GM23338 (cell line): ENCODE measurements at regions not wholly inside any gene's neighbourhood (a gene's known extent, or its start where the extent isn't known, plus 50 kb on each side); places are given as distances from the start of the nearest gene placed in this dataset.
"Not testable (repeated sequence)": the region's sequence is repeated elsewhere in the genome, so short reads cannot be mapped to it uniquely, and the experiment has no call there.

ENCODE experiments used
- ATAC-seq: fragments of 200-7000 bp; cut with Tn5 transposase; 3 replicates; pipeline ENCODE4 v1.9.1; 2020
- DNase-seq: peaks from one replicate; pipeline ENCODE4 v3.0.0-alpha.2; 2015; ENCODE audit warnings: low spot score
- H2AFZ ChIP-seq: fragments of 200-600 bp; sonication (generic); 2 replicates; pipeline ENCODE4 v1.8.0; 2016; ENCODE audit warnings: antibody characterized with exemption, mild to moderate bottlenecking, moderate library complexity
- H3F3A ChIP-seq: fragments of 200-600 bp; sonication (generic); replicated peaks from 2 replicates; pipeline ENCODE4 v1.8.0; 2017; ENCODE audit warnings: antibody characterized with exemption, mixed run types, low read depth
- H3K27ac ChIP-seq: fragments of 200-600 bp; sonication (generic); 2 replicates; pipeline ENCODE4 v1.6.1; 2016; ENCODE audit warnings: low read depth
- H3K27me3 ChIP-seq: fragments of 200-600 bp; sonication (generic); 2 replicates; pipeline ENCODE4 v1.8.0; 2016; ENCODE audit warnings: mild to moderate bottlenecking, mixed run types, moderate library complexity; ENCODE audit not compliant: insufficient read depth
- H3K36me3 ChIP-seq: fragments of 200-600 bp; sonication (generic); 2 replicates; pipeline ENCODE4 v1.8.0; 2016; ENCODE audit warnings: mild to moderate bottlenecking; ENCODE audit not compliant: insufficient read depth
- H3K4me1 ChIP-seq: fragments of 200-600 bp; sonication (generic); 2 replicates; pipeline ENCODE4 v1.8.0; 2016; ENCODE audit warnings: mild to moderate bottlenecking, moderate library complexity; ENCODE audit not compliant: insufficient read depth
- H3K4me2 ChIP-seq: fragments of 200-600 bp; sonication (generic); 2 replicates; pipeline ENCODE4 v1.7.1; 2017; ENCODE audit warnings: mixed run types
- H3K4me3 ChIP-seq: fragments of 200-600 bp; sonication (generic); 2 replicates; pipeline ENCODE4 v1.6.1; 2016; ENCODE audit warnings: mixed run types
- H3K79me2 ChIP-seq: fragments of 200-600 bp; sonication (generic); replicated peaks from 2 replicates; pipeline ENCODE4 v1.8.0; 2017; ENCODE audit warnings: mild to moderate bottlenecking; ENCODE audit not compliant: insufficient read depth
- H3K9me2 ChIP-seq: fragments of 200-600 bp; sonication (generic); 2 replicates; pipeline ENCODE4 v1.8.0; 2017; ENCODE audit not compliant: insufficient read depth
- H4K20me1 ChIP-seq: fragments of 200-600 bp; sonication (generic); replicated peaks from 2 replicates; pipeline ENCODE4 v1.8.0; 2017; ENCODE audit warnings: mild to moderate bottlenecking; ENCODE audit not compliant: insufficient read depth
- H3K27ac Mint-ChIP-seq: 2 replicates; pipeline ENCODE4 v1.8.0; 2020; ENCODE audit warnings: inconsistent platforms, mild to moderate bottlenecking, moderate library complexity, mixed read lengths
- H3K27me3 Mint-ChIP-seq: 3 replicates; pipeline ENCODE4 v1.8.0; 2022; ENCODE audit warnings: low read depth, mild to moderate bottlenecking, moderate library complexity, mixed read lengths, inconsistent platforms; ENCODE audit not compliant: insufficient read depth, poor library complexity
- H3K36me3 Mint-ChIP-seq: 3 replicates; pipeline ENCODE4 v1.8.0; 2021; ENCODE audit warnings: low read depth, mild to moderate bottlenecking, inconsistent platforms, moderate library complexity, mixed read lengths
- H3K4me1 Mint-ChIP-seq: 3 replicates; pipeline ENCODE4 v1.8.0; 2020; ENCODE audit warnings: mild to moderate bottlenecking, inconsistent platforms, mixed read lengths
- H3K4me3 Mint-ChIP-seq: 3 replicates; pipeline ENCODE4 v1.8.0; 2021; ENCODE audit warnings: moderate library complexity, mild to moderate bottlenecking, inconsistent platforms, mixed read lengths
- H3K9me3 Mint-ChIP-seq: 3 replicates; pipeline ENCODE4 v1.8.0; 2020; ENCODE audit warnings: moderate library complexity, mild to moderate bottlenecking, inconsistent platforms, mixed read lengths

DNA sequence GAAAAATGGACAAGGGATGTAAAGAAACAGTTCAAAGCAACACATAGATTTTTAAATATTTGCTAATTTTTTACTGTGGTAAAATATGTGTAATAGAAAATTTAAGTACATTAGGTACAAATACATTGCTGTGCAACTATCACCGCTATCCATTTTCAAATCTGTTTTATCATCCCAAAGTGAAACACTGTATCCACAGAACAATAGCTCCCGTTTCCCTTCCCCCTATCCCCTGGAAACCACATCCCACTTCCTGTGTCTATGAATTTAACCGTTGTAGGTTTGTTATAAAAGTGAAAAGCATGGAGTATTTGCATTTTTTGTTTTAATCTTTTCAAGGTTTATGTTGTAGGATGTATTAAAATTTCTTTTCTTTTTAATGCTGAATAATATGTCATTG, 152.9 kb upstream of the HSFY1 start:
- H3K4me3 ChIP-seq, H3K27me3 ChIP-seq, H3K4me1 Mint-ChIP-seq, H3K27me3 Mint-ChIP-seq, H3F3A ChIP-seq, H3K79me2 ChIP-seq, H3K4me3 Mint-ChIP-seq, DNase-seq, H3K9me2 ChIP-seq, H4K20me1 ChIP-seq, H3K27ac ChIP-seq, H3K36me3 Mint-ChIP-seq, H3K4me2 ChIP-seq, H3K36me3 ChIP-seq, H2AFZ ChIP-seq, ATAC-seq, H3K9me3 Mint-ChIP-seq, H3K27ac Mint-ChIP-seq, H3K4me1 ChIP-seq: not testable (repeated sequence)

DNA sequence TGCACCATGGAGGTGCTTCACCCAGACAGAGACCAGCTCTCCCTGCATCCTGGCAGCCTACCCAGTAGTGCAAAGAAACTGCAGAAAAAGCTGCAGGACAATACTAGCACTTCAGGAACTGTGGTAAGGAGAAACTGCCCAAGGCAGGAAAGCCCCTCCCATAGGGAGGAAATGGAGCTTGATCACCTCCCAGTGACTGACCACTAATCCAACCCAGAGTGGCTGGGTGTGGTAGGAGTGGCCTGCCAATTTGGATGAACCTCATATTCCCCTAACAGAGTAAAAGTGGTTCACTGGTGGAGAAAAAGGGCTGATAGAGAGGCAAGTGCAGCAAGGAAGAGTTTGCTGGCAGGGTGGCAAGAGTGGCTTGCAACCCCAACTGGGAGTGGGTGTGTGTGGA, 125.7 kb upstream of the HSFY1 start:
- not testable (repeated sequence) for H3K79me2 ChIP-seq, H3K9me2 ChIP-seq, H2AFZ ChIP-seq, H3F3A ChIP-seq, H3K36me3 Mint-ChIP-seq, H3K4me3 Mint-ChIP-seq, H3K36me3 ChIP-seq, H3K27me3 Mint-ChIP-seq, ATAC-seq, H4K20me1 ChIP-seq, H3K4me1 ChIP-seq, H3K9me3 Mint-ChIP-seq, H3K27ac Mint-ChIP-seq, H3K4me1 Mint-ChIP-seq, H3K27ac ChIP-seq, DNase-seq, H3K27me3 ChIP-seq, H3K4me2 ChIP-seq, H3K4me3 ChIP-seq

DNA sequence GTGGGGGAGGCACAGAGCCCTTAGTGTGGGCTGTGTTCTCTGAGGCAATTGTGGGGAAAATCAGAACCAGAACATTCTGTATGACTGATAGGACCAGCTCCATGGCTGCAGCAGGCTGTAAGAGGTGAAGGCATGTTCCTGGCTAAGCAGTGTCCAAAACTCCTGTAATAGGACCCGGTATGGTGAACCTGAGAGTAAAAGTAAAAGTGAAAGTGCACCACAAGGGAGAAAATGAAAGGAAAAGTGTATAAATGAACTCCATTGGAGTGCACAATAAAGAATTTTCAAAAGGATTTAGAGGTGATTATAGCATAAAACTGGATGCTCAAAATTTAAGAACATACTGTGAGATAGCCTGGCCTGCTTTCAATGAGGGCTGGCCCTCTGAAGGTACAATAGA, 125.1 kb upstream of the HSFY1 start:
- not testable (repeated sequence) for H3K27ac ChIP-seq, H3K27ac Mint-ChIP-seq, H3K9me2 ChIP-seq, DNase-seq, H2AFZ ChIP-seq, H3K9me3 Mint-ChIP-seq, H3F3A ChIP-seq, H3K27me3 ChIP-seq, H3K4me2 ChIP-seq, H3K4me3 ChIP-seq, H3K36me3 Mint-ChIP-seq, H3K4me3 Mint-ChIP-seq, H3K27me3 Mint-ChIP-seq, H3K36me3 ChIP-seq, H3K4me1 ChIP-seq, H4K20me1 ChIP-seq, H3K4me1 Mint-ChIP-seq, H3K79me2 ChIP-seq, ATAC-seq

DNA sequence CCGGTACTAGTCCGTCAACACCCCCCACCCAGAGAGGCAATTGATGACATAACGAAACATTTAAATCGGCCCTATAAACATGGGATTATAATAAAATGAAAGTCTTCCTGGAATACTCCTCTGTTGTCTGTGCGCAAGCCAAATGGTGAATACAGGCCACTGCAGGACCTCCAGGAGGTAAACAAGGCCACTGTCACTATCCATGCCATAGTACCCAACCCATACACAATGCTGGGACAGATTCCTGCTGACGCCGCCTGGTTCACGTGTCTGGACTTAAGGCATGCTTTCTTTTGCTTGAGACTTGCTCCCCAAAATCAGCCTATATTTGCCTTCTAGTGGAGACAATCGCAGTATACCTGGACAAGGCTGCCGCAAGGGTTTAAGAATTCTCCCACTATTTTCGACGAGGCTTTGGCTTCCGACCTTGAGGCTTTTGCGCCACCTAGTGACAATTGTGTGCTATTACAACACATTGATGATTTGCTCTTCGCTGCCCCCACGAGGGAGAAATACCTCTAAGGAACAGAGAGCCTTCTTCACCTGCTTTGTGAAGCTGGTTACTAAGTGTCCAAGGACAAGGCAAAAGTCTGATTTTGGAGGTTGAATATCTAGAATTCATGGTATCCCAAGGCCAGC, 122.4 kb upstream of the HSFY1 start:
- H3K4me2 ChIP-seq, H3K36me3 ChIP-seq, H2AFZ ChIP-seq, H3K4me3 ChIP-seq, H3K27ac Mint-ChIP-seq, H3K79me2 ChIP-seq, H3F3A ChIP-seq, H3K4me1 ChIP-seq, H3K27ac ChIP-seq, H3K4me1 Mint-ChIP-seq, H3K27me3 Mint-ChIP-seq, H3K36me3 Mint-ChIP-seq, H3K27me3 ChIP-seq, DNase-seq, H4K20me1 ChIP-seq, H3K4me3 Mint-ChIP-seq, H3K9me3 Mint-ChIP-seq, H3K9me2 ChIP-seq: not testable (repeated sequence)
- ATAC-seq, result peak; percentile 54

DNA sequence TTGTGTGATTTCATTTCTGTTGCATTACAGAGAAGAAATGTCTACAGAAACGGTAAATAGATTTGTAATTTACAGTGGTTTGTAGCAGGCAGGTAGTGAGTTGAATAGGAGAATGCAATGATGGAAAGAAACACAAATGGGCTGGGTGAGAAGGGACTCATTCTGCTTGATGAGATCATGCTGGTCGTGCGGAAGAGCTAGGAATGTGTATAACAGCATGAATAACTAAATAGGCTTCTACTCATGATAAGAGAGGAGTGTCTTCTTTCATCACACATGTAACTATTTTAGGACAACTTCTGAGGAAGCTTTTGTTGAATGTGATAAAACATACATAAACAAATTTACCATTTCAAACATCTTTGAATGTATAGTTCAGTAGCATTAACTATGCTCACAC, 113.0 kb upstream of the HSFY1 start:
- H3F3A ChIP-seq, H3K4me3 Mint-ChIP-seq, H3K79me2 ChIP-seq, H3K4me1 Mint-ChIP-seq, H3K36me3 Mint-ChIP-seq, H3K27ac Mint-ChIP-seq, DNase-seq, ATAC-seq, H3K27me3 ChIP-seq, H3K4me1 ChIP-seq, H3K4me2 ChIP-seq, H3K4me3 ChIP-seq, H4K20me1 ChIP-seq, H2AFZ ChIP-seq, H3K9me2 ChIP-seq, H3K27me3 Mint-ChIP-seq, H3K9me3 Mint-ChIP-seq, H3K27ac ChIP-seq, H3K36me3 ChIP-seq: not testable (repeated sequence)

DNA sequence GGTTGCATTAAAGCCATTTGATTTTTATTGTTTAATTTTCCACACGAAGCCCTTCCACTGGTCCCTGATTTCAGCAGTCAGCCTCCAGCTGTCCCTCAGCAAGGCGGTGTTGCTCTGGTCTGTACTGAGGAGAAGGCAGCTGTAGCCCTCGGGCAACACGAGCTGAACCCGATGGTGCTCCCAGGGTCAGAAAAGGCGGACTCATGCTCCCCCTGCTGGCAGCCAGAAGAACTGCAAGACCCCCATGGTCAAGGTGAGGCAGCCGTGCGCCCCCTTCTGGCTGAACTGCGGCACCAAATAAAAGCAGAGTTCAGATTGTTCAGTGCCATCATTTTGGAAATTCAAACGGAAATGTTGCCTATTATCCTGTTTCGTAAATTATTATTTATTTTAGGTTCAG, 100.7 kb upstream of the HSFY1 start:
- not testable (repeated sequence) for H4K20me1 ChIP-seq, H3K9me2 ChIP-seq, H3K9me3 Mint-ChIP-seq, H3F3A ChIP-seq, H3K27ac Mint-ChIP-seq, H3K4me3 ChIP-seq, H3K4me1 Mint-ChIP-seq, H3K79me2 ChIP-seq, H2AFZ ChIP-seq, H3K36me3 Mint-ChIP-seq, H3K4me3 Mint-ChIP-seq, H3K27me3 ChIP-seq, H3K27me3 Mint-ChIP-seq, H3K27ac ChIP-seq, H3K4me2 ChIP-seq, H3K4me1 ChIP-seq, DNase-seq, H3K36me3 ChIP-seq
- peak; percentile 76 for ATAC-seq

DNA sequence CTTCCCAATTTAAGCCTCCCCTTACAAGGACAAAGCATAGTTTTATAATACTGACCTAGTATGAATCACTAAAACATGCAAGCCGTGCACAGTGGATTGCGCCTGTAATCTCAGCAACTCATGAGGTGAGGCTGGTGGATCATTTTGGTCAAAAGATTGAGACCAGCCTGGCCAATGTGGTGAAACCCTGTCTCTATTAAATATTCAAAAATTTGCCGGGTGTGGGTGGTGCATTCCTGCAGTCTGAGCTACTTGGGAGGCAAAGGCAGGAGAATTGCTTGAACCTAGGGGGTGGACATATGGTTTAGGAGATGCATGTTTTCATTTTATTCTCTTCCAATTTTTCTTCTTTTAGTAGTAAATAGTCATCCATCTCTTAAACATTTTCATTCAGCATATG, 93.7 kb upstream of the HSFY1 start:
- not testable (repeated sequence) for H3K4me2 ChIP-seq, H3F3A ChIP-seq, H3K4me1 Mint-ChIP-seq, H3K36me3 ChIP-seq, H3K27ac Mint-ChIP-seq, H3K27me3 ChIP-seq, H3K4me1 ChIP-seq, H3K79me2 ChIP-seq, H3K9me3 Mint-ChIP-seq, H4K20me1 ChIP-seq, H3K27me3 Mint-ChIP-seq, H3K36me3 Mint-ChIP-seq, H2AFZ ChIP-seq, DNase-seq, H3K4me3 ChIP-seq, H3K27ac ChIP-seq, H3K4me3 Mint-ChIP-seq, ATAC-seq, H3K9me2 ChIP-seq
